ENCODE measurements at regions not wholly inside any gene's neighbourhood (a gene's known extent, or its start where the extent isn't known, plus 50 kb on each side); places are given as distances from the start of the nearest gene placed in this dataset.
"Not testable (repeated sequence)": the region's sequence is repeated elsewhere in the genome, so short reads cannot be mapped to it uniquely, and the experiment has no call there.

- DNase-seq (ENCODE audit: low read depth, low spot score): no peak
Measured at GRCh38 chr21:19981938-19982337, 1016.3 kb upstream of the NCAM2 start.

- no peak for DNase-seq (ENCODE audit: low read depth, low spot score)
Measured at GRCh38 chr21:19986396-19986795, 1011.8 kb upstream of the NCAM2 start.

GRCh38 chr21:19987671-19988070, 1010.5 kb upstream of the NCAM2 start:
- DNase-seq (ENCODE audit: low read depth, low spot score): no peak

DNA sequence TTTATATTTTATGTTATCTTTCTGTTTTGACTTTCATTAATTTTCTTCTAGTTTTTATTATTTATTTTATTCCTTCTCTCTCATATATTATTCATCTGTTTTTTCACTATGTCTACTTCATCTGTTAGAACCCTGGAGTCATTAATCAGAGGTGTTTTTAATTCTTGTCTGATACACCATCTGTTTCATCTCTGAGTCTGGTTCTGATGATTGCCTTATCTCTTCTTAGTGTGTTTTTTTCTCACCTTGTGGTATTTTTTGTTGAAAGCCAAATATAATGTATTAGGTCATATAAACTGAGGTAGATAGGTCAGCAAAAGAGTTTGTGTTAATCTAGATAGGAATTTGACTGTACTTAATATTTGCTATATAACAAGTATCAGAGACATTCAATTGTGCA, 1005.7 kb upstream of the NCAM2 start:
- DNase-seq (ENCODE audit: low read depth, low spot score): no peak

DNA sequence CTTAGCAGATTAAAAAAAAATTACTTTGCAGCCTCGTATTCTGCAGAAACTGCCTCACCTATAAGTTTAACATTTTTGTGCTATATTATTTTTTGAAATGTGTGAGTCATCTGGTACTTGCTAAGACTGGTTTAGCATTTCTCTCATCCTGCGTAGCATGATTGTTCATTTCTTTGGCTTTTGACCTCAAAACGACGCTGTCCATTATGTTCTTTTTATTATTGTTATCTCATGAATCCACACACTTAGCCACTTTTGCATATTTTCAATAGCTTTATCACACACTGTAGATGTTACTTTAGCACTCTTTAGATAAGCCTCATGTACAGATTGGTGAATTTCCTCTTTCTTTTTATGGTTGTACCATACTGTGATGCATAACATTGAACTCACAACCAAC, 1004.9 kb upstream of the NCAM2 start:
- DNase-seq (ENCODE audit: low read depth, low spot score): no peak

- DNase-seq (ENCODE audit: low read depth, low spot score): no peak
Measured at GRCh38 chr21:19995253-19995652, 1003.0 kb upstream of the NCAM2 start.

DNA sequence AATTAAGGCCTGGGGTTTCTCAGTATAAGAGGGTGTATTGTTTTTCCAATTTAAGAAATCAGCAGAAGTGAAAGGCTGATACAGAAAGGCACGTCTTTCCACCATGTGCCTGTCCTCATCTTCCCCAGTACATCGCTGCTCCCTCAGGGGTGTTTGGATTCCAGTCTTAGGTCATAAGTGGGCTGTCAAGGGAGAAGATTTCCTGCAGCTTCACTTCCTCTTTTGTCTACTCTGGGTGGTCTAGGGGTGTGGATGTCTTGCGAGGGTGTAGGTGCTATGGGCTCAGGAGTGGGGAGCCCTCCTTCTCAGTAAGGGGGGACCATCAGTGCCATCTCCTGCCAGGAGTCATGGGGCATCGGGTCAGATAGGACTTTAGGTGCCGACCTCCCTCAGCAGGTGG, 999.8 kb upstream of the NCAM2 start:
- DNase-seq (ENCODE audit: low read depth, low spot score): no peak

- no peak for DNase-seq (ENCODE audit: low read depth, low spot score)
Measured at GRCh38 chr21:19999369-20000272, 998.6 kb upstream of the NCAM2 start.

DNA sequence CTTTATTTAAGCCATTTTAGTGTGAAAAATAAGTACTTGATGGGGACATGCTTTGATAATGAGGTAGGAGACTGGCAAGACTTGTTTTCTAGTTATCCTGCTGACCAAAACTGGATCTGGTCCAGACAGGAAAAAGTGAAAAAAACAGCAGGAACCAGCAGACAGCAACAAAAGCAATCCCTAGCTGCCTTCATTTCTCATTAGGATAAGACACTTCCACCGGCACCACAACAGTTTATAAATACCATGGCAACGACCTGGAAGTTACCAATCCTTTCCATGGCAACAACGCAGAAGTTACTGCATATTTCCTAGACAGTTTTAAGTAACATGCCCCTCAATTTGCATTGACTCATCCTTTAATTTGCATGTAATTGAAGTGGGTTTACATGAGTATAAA, 993.8 kb upstream of the NCAM2 start:
- DNase-seq (ENCODE audit: low read depth, low spot score): no peak

DNA sequence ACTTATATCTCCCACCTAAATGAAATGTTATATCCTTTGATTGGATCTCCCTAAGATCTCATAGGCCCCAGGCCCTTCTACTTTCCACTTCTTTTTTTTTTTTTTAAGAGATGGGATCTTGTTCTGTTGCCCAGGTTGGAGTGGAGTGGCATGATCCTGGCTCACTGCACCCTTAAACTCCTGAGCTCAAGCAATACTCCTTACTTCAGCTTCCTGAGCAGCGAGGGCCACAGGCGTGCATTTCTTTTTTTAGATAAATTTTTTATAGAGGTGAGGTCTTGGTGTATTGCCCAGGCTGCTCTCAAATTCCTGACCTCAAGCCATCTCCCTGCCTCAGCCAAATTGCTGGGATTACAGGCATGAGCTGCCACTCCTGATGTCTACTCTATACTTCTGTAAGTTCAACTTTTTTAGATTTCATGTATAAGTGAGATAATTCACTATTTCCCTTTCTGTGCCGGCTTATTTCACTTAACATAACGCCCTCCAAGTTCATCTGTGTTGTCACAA, 987.5 kb upstream of the NCAM2 start:
- no peak for DNase-seq (ENCODE audit: low read depth, low spot score)

DNA sequence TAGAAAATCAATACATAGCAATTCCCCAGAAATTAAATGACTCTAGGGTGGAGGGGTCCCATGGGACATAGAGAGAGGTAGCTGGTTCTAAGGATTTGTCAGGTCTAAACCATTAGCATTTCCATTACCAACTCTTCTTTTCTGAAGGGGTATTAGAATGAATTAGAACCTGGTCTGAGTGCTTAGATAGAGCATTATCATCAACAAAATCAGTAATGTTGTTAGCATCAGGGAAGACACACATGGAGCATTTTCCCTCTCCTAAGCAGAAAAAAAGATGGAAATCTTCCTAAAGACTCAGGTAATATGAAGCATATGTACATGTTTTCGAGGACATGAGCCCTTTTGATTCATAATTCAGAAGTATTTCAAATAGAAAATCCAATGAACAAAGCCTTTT, 984.4 kb upstream of the NCAM2 start:
- no peak for DNase-seq (ENCODE audit: low read depth, low spot score)

DNA sequence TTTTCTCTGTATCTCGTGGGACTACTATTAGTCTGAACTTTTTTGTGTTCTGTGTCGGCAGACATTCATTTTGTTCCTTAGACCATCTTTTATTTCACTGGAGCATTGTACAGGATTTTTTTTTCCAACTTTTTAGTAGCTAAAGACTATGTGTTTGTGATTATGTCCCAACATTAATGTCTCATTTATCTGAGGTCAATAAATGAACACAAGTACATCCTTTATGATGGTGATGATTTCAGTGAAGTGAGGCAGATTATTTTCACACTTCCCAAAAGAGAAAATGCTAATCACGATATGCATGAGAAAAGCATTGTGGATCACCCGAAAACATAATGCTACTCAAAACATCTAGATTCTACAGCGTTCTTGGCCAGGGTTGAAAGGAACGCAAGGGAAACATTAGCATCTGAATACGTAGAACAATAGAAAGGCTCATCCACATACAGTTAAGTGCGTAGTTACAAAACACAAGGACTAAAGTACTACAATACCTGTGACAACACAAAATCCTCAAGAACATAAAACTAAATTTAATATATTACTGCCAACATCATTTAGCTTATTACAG, 981.7 kb upstream of the NCAM2 start:
- DNase-seq (ENCODE audit: low read depth, low spot score): no peak

- no peak for DNase-seq (ENCODE audit: low read depth, low spot score)
Measured at GRCh38 chr21:20020026-20020425, 978.2 kb upstream of the NCAM2 start.

GRCh38 chr21:20023193-20023592, 975.0 kb upstream of the NCAM2 start:
- DNase-seq (ENCODE audit: low read depth, low spot score): no peak

GRCh38 chr21:20024741-20025140, 973.5 kb upstream of the NCAM2 start:
- no peak for DNase-seq (ENCODE audit: low read depth, low spot score)

- no peak for DNase-seq (ENCODE audit: low read depth, low spot score)
Measured at GRCh38 chr21:20026543-20026942, 971.7 kb upstream of the NCAM2 start.

GRCh38 chr21:20030390-20030789, 967.8 kb upstream of the NCAM2 start:
- DNase-seq (ENCODE audit: low read depth, low spot score): no peak

DNA sequence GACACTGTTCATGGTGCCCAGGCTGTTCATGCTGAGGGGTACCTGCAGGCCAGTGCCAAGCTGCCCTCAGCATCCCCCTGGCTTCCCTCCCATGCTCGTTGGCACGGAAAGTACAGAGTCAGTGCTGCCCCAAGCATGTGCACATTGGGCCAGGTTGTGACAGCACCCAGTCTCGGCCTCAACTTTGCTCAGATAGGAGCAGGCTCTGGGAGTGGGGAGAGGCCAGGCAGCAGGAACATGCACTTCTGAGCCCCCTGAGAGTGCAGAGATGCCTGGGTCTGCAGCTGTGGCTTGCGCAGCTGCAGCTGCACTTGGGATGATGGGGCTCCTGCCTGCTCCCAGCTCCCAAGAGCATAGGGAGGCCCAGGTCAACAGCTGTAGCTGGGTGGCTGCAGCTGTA, 966.4 kb upstream of the NCAM2 start:
- no peak for DNase-seq (ENCODE audit: low read depth, low spot score)

DNA sequence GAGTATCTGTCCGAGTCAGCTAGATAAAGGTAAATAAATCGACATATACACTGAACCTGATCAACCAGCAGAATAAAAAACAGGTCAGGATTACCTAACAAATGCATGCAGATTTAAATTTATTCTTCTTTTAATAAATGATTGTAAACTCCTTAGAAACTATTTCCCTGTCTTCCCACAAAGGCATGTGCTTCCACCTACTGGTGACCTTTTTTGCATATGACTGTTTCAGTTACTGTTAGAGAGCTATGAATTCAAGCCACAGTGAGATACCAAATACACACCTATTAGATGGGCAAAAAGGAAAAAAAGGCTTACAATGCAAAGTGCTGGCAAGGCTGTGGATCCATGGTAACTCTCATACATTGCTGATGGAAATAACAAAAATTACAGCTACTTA, 957.4 kb upstream of the NCAM2 start:
- DNase-seq (ENCODE audit: low read depth, low spot score): no peak

- DNase-seq (ENCODE audit: low read depth, low spot score): no peak
Measured at GRCh38 chr21:20045197-20045596, 953.0 kb upstream of the NCAM2 start.

GRCh38 chr21:20048130-20048837, 949.9 kb upstream of the NCAM2 start:
- DNase-seq (ENCODE audit: low read depth, low spot score): not testable (repeated sequence)

DNA sequence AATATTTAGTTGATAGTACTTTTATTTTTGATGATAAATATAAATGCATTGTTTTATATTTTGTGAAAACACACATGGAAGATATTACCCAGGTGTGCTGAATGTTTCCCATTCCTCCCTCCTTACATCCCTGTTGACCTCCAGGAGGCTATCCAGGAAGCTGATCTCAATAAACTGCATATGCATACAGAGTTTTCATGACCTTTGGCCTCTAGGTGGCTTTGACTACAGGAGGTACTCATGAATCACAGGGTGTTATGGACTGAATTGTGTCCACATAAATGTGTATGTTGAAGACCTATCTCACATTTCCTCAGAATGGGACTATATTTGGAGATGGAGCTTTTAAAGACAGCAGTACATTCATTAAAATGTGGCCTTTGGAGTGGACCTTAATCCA, 914.9 kb upstream of the NCAM2 start:
- DNase-seq (ENCODE audit: low read depth, low spot score): no peak

DNA sequence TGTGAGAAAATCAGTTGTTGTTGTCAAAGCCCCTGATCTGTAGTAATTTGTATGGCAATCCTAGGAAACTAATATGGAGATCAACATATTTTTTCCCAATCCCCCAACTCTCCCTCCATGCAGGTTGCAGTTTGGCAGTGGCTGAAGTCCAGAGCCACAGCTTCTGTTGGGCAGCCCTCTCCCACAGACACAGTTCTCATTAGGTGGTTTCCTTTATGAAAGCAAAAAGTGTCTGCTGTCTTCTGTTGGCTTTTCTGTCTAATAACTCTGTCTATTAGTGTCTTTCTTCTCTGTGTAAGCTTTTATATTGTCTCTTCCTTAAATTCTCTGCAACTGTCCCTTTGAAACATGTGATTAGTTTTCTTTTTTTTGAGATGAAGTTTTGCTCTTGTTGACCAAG, 914.3 kb upstream of the NCAM2 start:
- DNase-seq (ENCODE audit: low read depth, low spot score): no peak
